ENCODE measurements at regions not wholly inside any gene's neighbourhood (a gene's known extent, or its start where the extent isn't known, plus 50 kb on each side); places are given as distances from the start of the nearest gene placed in this dataset.

DNA sequence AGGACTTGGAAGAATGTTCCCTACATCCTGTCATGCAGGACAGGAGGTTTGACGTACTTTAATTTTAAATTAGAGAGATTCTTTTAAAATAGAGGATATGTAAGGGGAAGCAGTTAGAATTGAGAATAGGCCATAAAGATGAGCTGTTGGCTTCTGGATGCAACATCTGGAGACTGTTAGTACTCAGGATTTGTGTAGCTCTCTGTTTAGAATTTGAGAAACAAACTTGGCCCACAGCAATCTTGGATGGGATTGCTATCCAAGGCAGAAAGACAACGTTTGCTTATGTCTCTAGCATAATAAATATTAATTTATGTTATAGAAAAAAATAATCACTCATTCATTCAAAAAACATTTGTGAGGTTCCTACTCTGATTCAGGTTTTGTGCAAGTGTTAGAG lies 398.4 kb upstream of the NOVA1 start:
- Histone ChIP-seq H3K4me3 (ENCODE audit: severe bottlenecking) (no peak overlapping the region), H3K27ac (ENCODE audit: poor library complexity, severe bottlenecking) (no peak overlapping the region), H3K36me3 (ENCODE audit: low read depth) (no peaks in the 10 kb centered on the region), H3K4me1 (ENCODE audit: insufficient read depth, poor library complexity, severe bottlenecking) (no peaks in the 10 kb centered on the region), H3K27me3 (ENCODE audit: insufficient read depth, poor library complexity, severe bottlenecking) (no peaks in the 10 kb centered on the region), H3K9me3 (ENCODE audit: severe bottlenecking) (no peaks in the 10 kb centered on the region)
- no peak for DNase-seq (ENCODE audit: low spot score)
- TF ChIP-seq, protein P1, sequence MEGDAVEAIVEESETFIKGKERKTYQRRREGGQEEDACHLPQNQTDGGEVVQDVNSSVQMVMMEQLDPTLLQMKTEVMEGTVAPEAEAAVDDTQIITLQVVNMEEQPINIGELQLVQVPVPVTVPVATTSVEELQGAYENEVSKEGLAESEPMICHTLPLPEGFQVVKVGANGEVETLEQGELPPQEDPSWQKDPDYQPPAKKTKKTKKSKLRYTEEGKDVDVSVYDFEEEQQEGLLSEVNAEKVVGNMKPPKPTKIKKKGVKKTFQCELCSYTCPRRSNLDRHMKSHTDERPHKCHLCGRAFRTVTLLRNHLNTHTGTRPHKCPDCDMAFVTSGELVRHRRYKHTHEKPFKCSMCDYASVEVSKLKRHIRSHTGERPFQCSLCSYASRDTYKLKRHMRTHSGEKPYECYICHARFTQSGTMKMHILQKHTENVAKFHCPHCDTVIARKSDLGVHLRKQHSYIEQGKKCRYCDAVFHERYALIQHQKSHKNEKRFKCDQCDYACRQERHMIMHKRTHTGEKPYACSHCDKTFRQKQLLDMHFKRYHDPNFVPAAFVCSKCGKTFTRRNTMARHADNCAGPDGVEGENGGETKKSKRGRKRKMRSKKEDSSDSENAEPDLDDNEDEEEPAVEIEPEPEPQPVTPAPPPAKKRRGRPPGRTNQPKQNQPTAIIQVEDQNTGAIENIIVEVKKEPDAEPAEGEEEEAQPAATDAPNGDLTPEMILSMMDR (IDR thresholded peaks at IDR 0.05; ENCODE audit: poor library complexity, severe bottlenecking): no peak
- ATAC-seq (ENCODE audit: low read depth): no peak

DNA sequence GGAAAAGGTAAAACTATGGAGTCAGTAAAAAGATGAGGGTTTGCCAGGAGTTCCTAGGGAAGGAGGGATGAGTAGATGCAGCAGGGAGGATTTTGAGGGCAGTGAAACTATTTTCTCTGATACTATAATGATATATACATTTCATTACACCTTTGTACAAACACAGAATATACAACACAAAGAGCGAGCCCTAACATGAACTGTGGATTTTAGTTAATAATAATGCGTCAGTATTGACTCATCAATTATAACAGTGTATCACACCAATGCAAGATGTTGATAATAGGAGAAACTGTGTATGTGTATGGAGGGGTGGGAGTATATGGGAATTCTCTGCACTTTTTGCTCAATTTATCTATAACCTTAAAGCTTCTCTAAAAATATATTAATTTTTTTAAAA lies 404.3 kb upstream of the NOVA1 start:
- TF ChIP-seq, protein P1 (IDR thresholded peaks at IDR 0.05; ENCODE audit: poor library complexity, severe bottlenecking): no peak
- ATAC-seq (ENCODE audit: low read depth) (peak; percentile 74), DNase-seq (ENCODE audit: low spot score) (no peak)
- H3K4me1 ChIP-seq (ENCODE audit: insufficient read depth, poor library complexity, severe bottlenecking): no peaks in the 10 kb centered on the region
- H3K9me3 ChIP-seq (ENCODE audit: severe bottlenecking): no peaks in the 10 kb centered on the region
- no peaks in the 10 kb centered on the region for H3K36me3 ChIP-seq (ENCODE audit: low read depth)
- no peak overlapping the region for H3K4me3 ChIP-seq (ENCODE audit: severe bottlenecking)
- no peak overlapping the region for H3K27ac ChIP-seq (ENCODE audit: poor library complexity, severe bottlenecking)
- peaks cover 5% of the 10 kb centered on the region for H3K27me3 ChIP-seq (ENCODE audit: insufficient read depth, poor library complexity, severe bottlenecking)

DNA sequence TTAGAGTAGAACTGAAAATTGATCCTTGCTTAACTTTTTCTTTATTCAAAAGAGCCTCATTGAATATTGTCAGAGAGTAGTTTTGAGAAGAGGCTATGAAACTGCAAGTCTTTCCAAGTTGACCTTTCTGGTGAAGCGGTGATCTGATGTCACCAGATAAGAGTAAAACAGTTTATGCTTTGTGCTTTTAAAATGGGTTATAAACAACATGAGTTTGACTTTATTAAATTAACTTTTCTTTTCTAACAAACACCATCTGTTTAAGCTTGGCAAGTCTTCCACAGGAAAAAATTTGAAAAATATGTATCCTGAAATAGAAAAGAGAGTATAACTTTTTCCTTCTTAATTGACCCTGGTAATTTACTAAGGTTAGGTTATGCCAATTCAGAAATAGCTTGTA lies 408.7 kb upstream of the NOVA1 start:
- Histone ChIP-seq H3K27ac (ENCODE audit: poor library complexity, severe bottlenecking) (no peak overlapping the region), H3K4me1 (ENCODE audit: insufficient read depth, poor library complexity, severe bottlenecking) (no peaks in the 10 kb centered on the region), H3K9me3 (ENCODE audit: severe bottlenecking) (no peaks in the 10 kb centered on the region), H3K4me3 (ENCODE audit: severe bottlenecking) (no peak overlapping the region), H3K27me3 (ENCODE audit: insufficient read depth, poor library complexity, severe bottlenecking) (peaks cover 14% of the 10 kb centered on the region), H3K36me3 (ENCODE audit: low read depth) (no peaks in the 10 kb centered on the region)
- ATAC-seq (ENCODE audit: low read depth) (no peak), DNase-seq (ENCODE audit: low spot score) (no peak)
- TF ChIP-seq, protein P1 (IDR thresholded peaks at IDR 0.05; ENCODE audit: poor library complexity, severe bottlenecking): no peak

DNA sequence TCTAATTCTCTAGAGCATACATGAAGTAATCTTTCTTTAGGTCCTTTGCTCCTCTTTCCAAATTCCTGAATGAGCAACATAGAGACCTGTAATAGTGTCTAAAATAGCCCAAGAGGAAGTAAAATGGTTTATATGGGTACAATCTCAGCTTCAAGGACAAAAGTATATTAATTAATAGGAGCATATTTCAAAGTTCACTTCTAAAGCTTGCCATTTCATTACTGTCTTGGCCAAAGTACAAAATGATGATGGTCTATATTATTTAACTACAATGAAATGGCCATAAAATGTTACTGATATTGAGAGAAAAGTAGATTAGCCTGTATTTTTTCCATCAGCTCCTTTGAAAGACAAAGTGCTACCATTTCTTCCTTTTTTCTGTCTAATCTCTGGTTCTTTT lies 410.4 kb upstream of the NOVA1 start:
- peaks cover 19% of the 10 kb centered on the region for H3K27me3 ChIP-seq (ENCODE audit: insufficient read depth, poor library complexity, severe bottlenecking)

DNA sequence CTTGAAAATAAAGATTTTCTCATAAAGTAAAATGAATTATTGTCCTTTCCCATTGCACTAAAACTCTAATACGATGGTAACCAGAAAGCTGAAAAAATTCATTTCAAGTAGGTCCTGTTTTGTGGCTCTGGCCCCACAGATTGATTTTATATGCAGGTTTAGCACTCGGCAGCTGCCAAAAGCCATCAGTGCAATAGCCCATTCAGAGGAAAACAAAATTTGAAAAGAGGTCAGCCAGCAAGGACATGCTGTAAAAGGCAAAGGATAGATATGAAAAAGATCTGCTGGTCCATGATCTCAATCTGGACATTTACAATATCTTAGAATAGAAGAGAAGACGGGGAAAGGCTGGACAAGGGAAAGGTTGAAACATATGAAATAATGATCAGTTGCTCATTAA lies 414.8 kb upstream of the NOVA1 start:
- no peaks in the 10 kb centered on the region for H3K4me1 ChIP-seq (ENCODE audit: insufficient read depth, poor library complexity, severe bottlenecking)
- ATAC-seq (ENCODE audit: low read depth) (no peak), DNase-seq (ENCODE audit: low spot score) (no peak)
- peaks cover 18% of the 10 kb centered on the region for H3K27me3 ChIP-seq (ENCODE audit: insufficient read depth, poor library complexity, severe bottlenecking)
- H3K27ac ChIP-seq (ENCODE audit: poor library complexity, severe bottlenecking): no peak overlapping the region
- H3K4me3 ChIP-seq (ENCODE audit: severe bottlenecking): no peak overlapping the region
- no peaks in the 10 kb centered on the region for H3K9me3 ChIP-seq (ENCODE audit: severe bottlenecking)
- no peaks in the 10 kb centered on the region for H3K36me3 ChIP-seq (ENCODE audit: low read depth)
- TF ChIP-seq, protein P1 (IDR thresholded peaks at IDR 0.05; ENCODE audit: poor library complexity, severe bottlenecking): no peak

More for the DNA sequence above, 410.4 kb upstream of the NOVA1 start:
- no peaks in the 10 kb centered on the region for H3K4me1 ChIP-seq (ENCODE audit: insufficient read depth, poor library complexity, severe bottlenecking)
- no peaks in the 10 kb centered on the region for H3K36me3 ChIP-seq (ENCODE audit: low read depth)
- H3K27ac ChIP-seq (ENCODE audit: poor library complexity, severe bottlenecking): no peak overlapping the region
- TF ChIP-seq, protein P1 (IDR thresholded peaks at IDR 0.05; ENCODE audit: poor library complexity, severe bottlenecking): no peak
- no peak for ATAC-seq (ENCODE audit: low read depth)
- H3K4me3 ChIP-seq (ENCODE audit: severe bottlenecking): no peak overlapping the region
- DNase-seq (ENCODE audit: low spot score): no peak
- no peaks in the 10 kb centered on the region for H3K9me3 ChIP-seq (ENCODE audit: severe bottlenecking)
